Parathyroid adenoma (tissue), 2 donors: ENCODE measurements at regions not wholly inside any gene's neighbourhood (a gene's known extent, or its start where the extent isn't known, plus 50 kb on each side); places are given as distances from the start of the nearest gene placed in this dataset.
A peak's percentile ranks its signal among the peaks of the same experiment; 100 is the strongest.

ENCODE experiments used
- H2AFZ ChIP-seq: fragments of 300-600 bp; sonication (generic); one replicate; pipeline ENCODE4 v1.7.0; 2017; ENCODE audit warnings: antibody characterized with exemption, mild to moderate bottlenecking
- H3K27ac ChIP-seq: fragments of 300-600 bp; sonication (generic); one replicate; pipeline ENCODE4 v1.7.0; 2017
- H3K27me3 ChIP-seq: fragments of 300-600 bp; sonication (generic); one replicate; pipeline ENCODE4 v1.7.0; 2017; ENCODE audit warnings: low read length; ENCODE audit not compliant: control insufficient read depth, insufficient read depth
- H3K36me3 ChIP-seq: fragments of 300-600 bp; sonication (generic); one replicate; pipeline ENCODE4 v1.7.0; 2017; ENCODE audit warnings: low read length; ENCODE audit not compliant: control insufficient read depth, insufficient read depth
- H3K4me1 ChIP-seq: fragments of 300-600 bp; sonication (generic); one replicate; pipeline ENCODE4 v1.7.0; 2017; ENCODE audit warnings: control low read depth
- H3K4me2 ChIP-seq: fragments of 300-600 bp; sonication (generic); one replicate; pipeline ENCODE4 v1.7.0; 2017; ENCODE audit warnings: low read length
- H3K4me3 ChIP-seq: fragments of 300-600 bp; sonication (generic); one replicate; pipeline ENCODE4 v1.7.0; 2017; ENCODE audit warnings: low read depth, low read length
- H3K79me2 ChIP-seq: fragments of 300-600 bp; sonication (generic); one replicate; pipeline ENCODE4 v1.7.0; 2017; ENCODE audit warnings: control low read depth
- H3K9ac ChIP-seq: fragments of 300-600 bp; sonication (generic); one replicate; pipeline ENCODE4 v1.7.0; 2017; ENCODE audit warnings: mild to moderate bottlenecking
- H3K9me3 ChIP-seq: fragments of 300-600 bp; sonication (generic); one replicate; pipeline ENCODE4 v1.7.0; 2017; ENCODE audit warnings: low read length; ENCODE audit not compliant: control insufficient read depth
- CTCF ChIP-seq: fragments of 300-600 bp; sonication (generic); IDR thresholded peaks from one replicate; pipeline ENCODE4 v1.7.0; 2017; ENCODE audit warnings: antibody characterized with exemption, mild to moderate bottlenecking
- donor health status: primary hyperparathyroidism.

GRCh38 chr11:100575860-100576717 is 111.0 kb upstream of the ARHGAP42 start:
- H3K4me3 ChIP-seq = no peak overlapping the region
- no peaks in the 10 kb centered on the region for H3K4me1 ChIP-seq
- no peaks in the 10 kb centered on the region for H3K79me2 ChIP-seq
- H3K27ac ChIP-seq = no peak overlapping the region
- H3K4me2 ChIP-seq = no peak overlapping the region
- H3K9ac ChIP-seq = no peak overlapping the region
- peak; percentile 53 for TF ChIP-seq CTCF
- H3K36me3 ChIP-seq = no peaks in the 10 kb centered on the region
- no peak overlapping the region for H2AFZ ChIP-seq
- no peaks in the 10 kb centered on the region for H3K27me3 ChIP-seq
- H3K9me3 ChIP-seq = no peaks in the 10 kb centered on the region

GRCh38 chr11:100576718-100577021 is 110.4 kb upstream of the ARHGAP42 start:
- Histone ChIP-seq H3K4me1 (no peaks in the 10 kb centered on the region), H3K27me3 (no peaks in the 10 kb centered on the region), H3K36me3 (no peaks in the 10 kb centered on the region), H3K9ac (no peak overlapping the region), H3K79me2 (no peaks in the 10 kb centered on the region), H3K9me3 (no peaks in the 10 kb centered on the region), H2AFZ (no peak overlapping the region), H3K4me3 (no peak overlapping the region), H3K27ac (no peak overlapping the region), H3K4me2 (no peak overlapping the region)
- TF ChIP-seq CTCF = no peak

DNA sequence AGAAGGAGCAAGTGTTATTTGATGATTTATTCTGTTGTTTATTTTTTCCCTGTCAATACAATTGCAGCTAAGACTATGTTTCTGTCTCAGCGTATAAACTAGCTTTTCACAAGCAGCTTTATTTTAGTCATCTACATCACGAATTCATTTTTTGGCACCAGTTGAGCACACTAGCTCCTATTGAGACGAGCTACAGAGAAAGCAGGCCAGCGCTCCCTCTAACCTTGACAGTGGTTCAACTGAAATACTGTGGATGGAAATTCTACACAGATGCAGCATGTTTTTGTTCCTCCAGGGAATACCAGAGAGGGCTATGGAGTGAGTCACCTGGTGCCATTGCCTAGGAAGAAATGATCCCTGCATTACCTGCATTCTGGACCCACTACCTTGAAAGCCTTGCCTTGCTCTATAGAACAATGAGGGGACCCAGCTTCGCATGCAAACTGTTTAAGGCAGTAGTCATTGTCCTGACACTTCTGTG is 108.2 kb upstream of the ARHGAP42 start:
- H3K9me3 ChIP-seq = no peaks in the 10 kb centered on the region
- no peak overlapping the region for H2AFZ ChIP-seq
- no peak overlapping the region for H3K4me3 ChIP-seq
- H3K4me1 ChIP-seq = no peaks in the 10 kb centered on the region
- no peak overlapping the region for H3K4me2 ChIP-seq
- TF ChIP-seq CTCF = no peak
- no peaks in the 10 kb centered on the region for H3K27me3 ChIP-seq
- no peaks in the 10 kb centered on the region for H3K79me2 ChIP-seq
- no peak overlapping the region for H3K9ac ChIP-seq
- H3K36me3 ChIP-seq = no peaks in the 10 kb centered on the region
- H3K27ac ChIP-seq = no peak overlapping the region

DNA sequence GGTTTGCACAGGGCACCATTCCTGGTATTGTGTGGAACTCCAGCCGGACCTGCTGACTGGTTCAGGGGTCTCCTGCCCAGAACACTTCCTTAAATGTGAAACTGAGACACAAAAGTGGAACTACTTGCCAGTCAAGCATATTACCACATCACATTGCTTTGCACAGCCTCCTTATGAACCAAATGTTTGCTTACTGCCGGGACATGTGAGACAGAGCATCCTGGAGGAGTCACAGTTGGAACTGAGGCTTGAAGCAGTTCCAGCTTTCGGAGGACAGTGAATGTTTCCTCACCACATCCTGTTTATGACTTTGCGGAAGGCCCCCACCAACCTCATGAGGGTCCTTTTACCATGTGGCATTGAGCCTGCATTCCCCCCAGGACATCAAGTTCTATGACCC is 105.8 kb upstream of the ARHGAP42 start:
- no peak for TF ChIP-seq CTCF
- no peaks in the 10 kb centered on the region for H3K36me3 ChIP-seq
- H3K9ac ChIP-seq = no peak overlapping the region
- H3K27ac ChIP-seq = no peak overlapping the region
- no peaks in the 10 kb centered on the region for H3K27me3 ChIP-seq
- H3K4me1 ChIP-seq = no peaks in the 10 kb centered on the region
- H3K4me3 ChIP-seq = no peak overlapping the region
- no peak overlapping the region for H3K4me2 ChIP-seq
- H3K9me3 ChIP-seq = no peaks in the 10 kb centered on the region
- no peaks in the 10 kb centered on the region for H3K79me2 ChIP-seq
- no peak overlapping the region for H2AFZ ChIP-seq
